H1 (cell line): ENCODE measurements at regions not wholly inside any gene's neighbourhood (a gene's known extent, or its start where the extent isn't known, plus 50 kb on each side); places are given as distances from the start of the nearest gene placed in this dataset.

ENCODE experiments used
- CEBPB ChIP-seq: IDR thresholded peaks from 2 replicates; pipeline ENCODE4 v1.6.1; 2012; ENCODE audit warnings: low read depth, low read length
- CTBP2 ChIP-seq: IDR thresholded peaks from 2 replicates; pipeline ENCODE4 v1.7.0; 2011; ENCODE audit warnings: borderline replicate concordance, mild to moderate bottlenecking, moderate library complexity, mixed read lengths, low read length; ENCODE audit not compliant: insufficient read depth, insufficient read length
- POLR2A ChIP-seq, 2 experiments: IDR thresholded peaks; 1 replicate in 1 of 2; 2 replicates in 1 of 2; pipeline ENCODE4 v1.6.1; 2011; ENCODE audit warnings: low read depth in 2 of 2, low read length in 2 of 2, mild to moderate bottlenecking in 2 of 2; ENCODE audit errors: control extremely low read depth in 1 of 2
- POLR2AphosphoS5 ChIP-seq: IDR thresholded peaks from 2 replicates; pipeline ENCODE4 v1.6.1; 2011; ENCODE audit warnings: low read depth, low read length
- SAP30 ChIP-seq: fragments of 300-600 bp; sonication (generic); IDR thresholded peaks from 2 replicates; pipeline ENCODE4 v1.7.1; 2012; ENCODE audit warnings: low read length, moderate library complexity, mild to moderate bottlenecking, inconsistent platforms; ENCODE audit not compliant: insufficient read depth, insufficient replicate concordance
- SRF ChIP-seq: IDR thresholded peaks from 2 replicates; pipeline ENCODE4 v1.6.1; 2011; ENCODE audit warnings: mild to moderate bottlenecking, low read depth, low read length, moderate library complexity
- TF ChIP-seq, protein P1 (sequence below), 3 experiments: IDR thresholded peaks; 1 replicate in 2 of 3; 2 replicates in 1 of 3; pipeline versions ENCODE4 v1.5.1 to v1.6.1; 2011; ENCODE audit warnings: low read length in 3 of 3, mild to moderate bottlenecking in 3 of 3, inconsistent platforms in 2 of 3, low read depth in 1 of 3, moderate library complexity in 1 of 3; ENCODE audit not compliant: insufficient read depth in 1 of 3; ENCODE audit errors: control extremely low read depth in 1 of 3

DNA sequence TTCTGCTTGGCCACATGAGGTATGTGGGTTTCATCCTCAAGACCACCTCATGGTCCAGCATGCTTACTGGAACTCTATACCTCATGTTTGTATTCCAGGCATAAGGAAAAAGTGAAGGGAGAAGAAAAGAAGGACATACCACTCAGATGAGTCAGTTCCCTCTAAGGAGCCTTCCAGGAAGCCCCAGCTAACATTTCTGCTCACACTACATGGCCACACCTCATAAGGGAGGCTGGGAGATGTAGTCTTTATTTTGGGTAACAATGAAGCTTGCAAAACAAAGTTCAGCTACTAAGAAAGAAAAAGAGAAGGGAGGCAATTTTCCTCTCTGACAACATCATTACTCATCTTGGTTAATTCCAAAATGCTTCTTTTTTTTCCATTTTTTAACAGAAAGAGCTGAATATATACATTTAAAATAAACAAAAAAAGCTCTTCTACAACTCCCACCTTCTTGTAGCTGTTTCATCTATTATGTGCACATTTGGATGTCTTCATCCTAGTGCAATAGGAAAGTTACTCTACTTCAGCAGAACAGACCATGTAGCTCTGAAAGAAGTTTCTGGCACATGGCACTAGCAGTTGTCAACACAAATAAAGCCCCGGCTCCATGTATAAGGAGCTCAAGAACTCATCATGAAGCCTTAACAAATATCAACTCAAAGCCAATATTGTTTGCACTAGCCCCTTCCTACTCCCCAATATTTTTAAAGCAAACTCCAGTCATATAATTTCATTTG is 123.6 kb upstream of the CCDC112 start:
- TF ChIP-seq POLR2AphosphoS5 (no peak), POLR2A (IDR thresholded peaks at IDR 0.05; ENCODE audit: control extremely low read depth in 1 of 2, low read depth in 2 of 2, low read length in 2 of 2) (no peak), SAP30 (no peak), CTBP2 (no peak), SRF (no peak), CEBPB (no peak)
- TF ChIP-seq, protein P1, sequence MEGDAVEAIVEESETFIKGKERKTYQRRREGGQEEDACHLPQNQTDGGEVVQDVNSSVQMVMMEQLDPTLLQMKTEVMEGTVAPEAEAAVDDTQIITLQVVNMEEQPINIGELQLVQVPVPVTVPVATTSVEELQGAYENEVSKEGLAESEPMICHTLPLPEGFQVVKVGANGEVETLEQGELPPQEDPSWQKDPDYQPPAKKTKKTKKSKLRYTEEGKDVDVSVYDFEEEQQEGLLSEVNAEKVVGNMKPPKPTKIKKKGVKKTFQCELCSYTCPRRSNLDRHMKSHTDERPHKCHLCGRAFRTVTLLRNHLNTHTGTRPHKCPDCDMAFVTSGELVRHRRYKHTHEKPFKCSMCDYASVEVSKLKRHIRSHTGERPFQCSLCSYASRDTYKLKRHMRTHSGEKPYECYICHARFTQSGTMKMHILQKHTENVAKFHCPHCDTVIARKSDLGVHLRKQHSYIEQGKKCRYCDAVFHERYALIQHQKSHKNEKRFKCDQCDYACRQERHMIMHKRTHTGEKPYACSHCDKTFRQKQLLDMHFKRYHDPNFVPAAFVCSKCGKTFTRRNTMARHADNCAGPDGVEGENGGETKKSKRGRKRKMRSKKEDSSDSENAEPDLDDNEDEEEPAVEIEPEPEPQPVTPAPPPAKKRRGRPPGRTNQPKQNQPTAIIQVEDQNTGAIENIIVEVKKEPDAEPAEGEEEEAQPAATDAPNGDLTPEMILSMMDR (IDR thresholded peaks at IDR 0.05; ENCODE audit: control extremely low read depth in 1 of 3, insufficient read depth in 1 of 3, low read depth in 1 of 3, low read length in 3 of 3): no peak
